HG03025 (cell line): ENCODE measurements at regions not wholly inside any gene's neighbourhood (a gene's known extent, or its start where the extent isn't known, plus 50 kb on each side); places are given as distances from the start of the nearest gene placed in this dataset.
"Not testable (repeated sequence)": the region's sequence is repeated elsewhere in the genome, so short reads cannot be mapped to it uniquely, and the experiment has no call there.

ENCODE experiments used
- ATAC-seq: cut with Tn5 transposase; IDR thresholded peaks from one replicate; pipeline ENCODE4 v1.9.1; 2021; ENCODE audit warnings: mild to moderate bottlenecking, moderate library complexity; ENCODE audit not compliant: unreplicated experiment, low FRiP score

- no peak for ATAC-seq
Measured at GRCh38 chr2:226121046-226121738, 678.4 kb downstream of the IRS1 start.

GRCh38 chr2:226118471-226119429 is 680.9 kb downstream of the IRS1 start:
- ATAC-seq = no peak

GRCh38 chr2:226117510-226118065 is 682.0 kb downstream of the IRS1 start:
- ATAC-seq = no peak

- ATAC-seq = no peak
Measured at GRCh38 chr2:226116346-226116745, 683.3 kb downstream of the IRS1 start.

- ATAC-seq = no peak
Measured at GRCh38 chr2:226115832-226116200, 683.8 kb downstream of the IRS1 start.

GRCh38 chr2:226115102-226115831 is 684.4 kb downstream of the IRS1 start:
- ATAC-seq = no peak

GRCh38 chr2:226114436-226114835 is 685.2 kb downstream of the IRS1 start:
- ATAC-seq = no peak

- ATAC-seq = no peak
Measured at GRCh38 chr2:226098861-226099745, 699.6 kb downstream of the NYAP2 start.

- no peak for ATAC-seq
Measured at GRCh38 chr2:226095058-226095457, 695.5 kb downstream of the NYAP2 start.

- ATAC-seq = no peak
Measured at GRCh38 chr2:226093364-226093763, 693.9 kb downstream of the NYAP2 start.

GRCh38 chr2:226088366-226088674 is 688.8 kb downstream of the NYAP2 start:
- ATAC-seq = no peak

GRCh38 chr2:226087505-226088365 is 688.2 kb downstream of the NYAP2 start:
- no peak for ATAC-seq

- ATAC-seq = no peak
Measured at GRCh38 chr2:226087051-226087450, 687.5 kb downstream of the NYAP2 start.

GRCh38 chr2:226086190-226086589 is 686.7 kb downstream of the NYAP2 start:
- ATAC-seq = no peak

GRCh38 chr2:226085425-226085824 is 685.9 kb downstream of the NYAP2 start:
- ATAC-seq = not testable (repeated sequence)

GRCh38 chr2:226080334-226080733 is 680.8 kb downstream of the NYAP2 start:
- ATAC-seq = no peak

GRCh38 chr2:226079671-226080181 is 680.2 kb downstream of the NYAP2 start:
- no peak for ATAC-seq

GRCh38 chr2:226079196-226079595 is 679.7 kb downstream of the NYAP2 start:
- ATAC-seq = no peak

- no peak for ATAC-seq
Measured at GRCh38 chr2:226078666-226079065, 679.2 kb downstream of the NYAP2 start.
